ENCODE measurements at regions not wholly inside any gene's neighbourhood (a gene's known extent, or its start where the extent isn't known, plus 50 kb on each side); places are given as distances from the start of the nearest gene placed in this dataset.
"Not testable (repeated sequence)": the region's sequence is repeated elsewhere in the genome, so short reads cannot be mapped to it uniquely, and the experiment has no call there.

- no peaks in the 10 kb centered on the region for H3K9me3 ChIP-seq (ENCODE audit: control insufficient read depth in 3 of 3, low read length in 3 of 3)
- H3K4me3 ChIP-seq (ENCODE audit: low read length in 3 of 3), result no peak overlapping the region
- H3K27me3 ChIP-seq (ENCODE audit: control insufficient read depth in 3 of 3, insufficient read depth in 3 of 3, low read length in 3 of 3), result no peaks in the 10 kb centered on the region
- H3K4me1 ChIP-seq (ENCODE audit: control insufficient read depth in 3 of 3, insufficient read depth in 3 of 3, low read length in 3 of 3), result no peaks in the 10 kb centered on the region
- no peak overlapping the region for H3K27ac ChIP-seq (ENCODE audit: low read depth, low read length)
- H3K36me3 ChIP-seq (ENCODE audit: control insufficient read depth in 3 of 3, insufficient read depth in 3 of 3, low read length in 3 of 3), result no peaks in the 10 kb centered on the region
- H3K9ac ChIP-seq (ENCODE audit: low read depth in 1 of 3, low read length in 3 of 3), result no peak overlapping the region
Measured at GRCh38 chr10:62599161-62599560, 205.4 kb upstream of the ADO start.

- H3K9ac ChIP-seq (ENCODE audit: low read depth in 1 of 3, low read length in 3 of 3); H3K36me3 ChIP-seq (ENCODE audit: control insufficient read depth in 3 of 3, insufficient read depth in 3 of 3, low read length in 3 of 3); H3K4me3 ChIP-seq (ENCODE audit: low read length in 3 of 3); H3K27me3 ChIP-seq (ENCODE audit: control insufficient read depth in 3 of 3, insufficient read depth in 3 of 3, low read length in 3 of 3); H3K9me3 ChIP-seq (ENCODE audit: control insufficient read depth in 3 of 3, low read length in 3 of 3); H3K4me1 ChIP-seq (ENCODE audit: control insufficient read depth in 3 of 3, insufficient read depth in 3 of 3, low read length in 3 of 3); H3K27ac ChIP-seq (ENCODE audit: low read depth, low read length): not testable (repeated sequence)
Measured at GRCh38 chr10:62606551-62606950, 198.0 kb upstream of the ADO start.

- H3K27ac ChIP-seq (ENCODE audit: low read depth, low read length); H3K9ac ChIP-seq (ENCODE audit: low read depth in 1 of 3, low read length in 3 of 3); H3K36me3 ChIP-seq (ENCODE audit: control insufficient read depth in 3 of 3, insufficient read depth in 3 of 3, low read length in 3 of 3); H3K4me1 ChIP-seq (ENCODE audit: control insufficient read depth in 3 of 3, insufficient read depth in 3 of 3, low read length in 3 of 3); H3K27me3 ChIP-seq (ENCODE audit: control insufficient read depth in 3 of 3, insufficient read depth in 3 of 3, low read length in 3 of 3); H3K4me3 ChIP-seq (ENCODE audit: low read length in 3 of 3); H3K9me3 ChIP-seq (ENCODE audit: control insufficient read depth in 3 of 3, low read length in 3 of 3): not testable (repeated sequence)
Measured at GRCh38 chr10:62608189-62608875, 196.2 kb upstream of the ADO start.

DNA sequence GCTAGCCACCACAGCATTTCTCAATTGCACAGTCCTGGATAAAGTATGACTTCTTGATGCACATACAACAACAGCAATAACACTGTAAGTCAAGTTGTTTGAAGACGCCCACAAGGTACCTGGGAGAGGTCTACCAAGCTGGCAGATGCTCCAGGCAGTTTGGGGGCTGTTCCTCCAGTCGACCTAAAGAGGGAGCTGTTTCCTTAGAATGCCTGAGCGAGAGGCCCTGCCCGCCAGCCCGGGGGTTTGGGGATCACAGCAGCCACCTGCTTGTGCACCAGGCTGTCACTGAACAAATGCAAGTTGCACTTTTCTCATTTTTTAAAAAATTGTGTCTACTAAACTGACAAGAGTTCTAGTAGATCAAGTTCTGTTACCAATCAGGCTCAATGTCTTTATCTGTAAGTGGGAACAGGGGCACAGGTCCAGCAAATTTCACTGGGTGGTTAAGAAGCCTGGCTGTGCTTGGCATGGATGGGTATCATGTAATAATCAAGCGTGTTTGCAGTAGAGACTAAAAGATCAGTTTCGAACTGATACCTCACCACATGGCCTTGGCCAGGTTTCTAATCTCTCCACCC is 193.8 kb upstream of the ADO start:
- no peaks in the 10 kb centered on the region for H3K27me3 ChIP-seq (ENCODE audit: control insufficient read depth in 3 of 3, insufficient read depth in 3 of 3, low read length in 3 of 3)

DNA sequence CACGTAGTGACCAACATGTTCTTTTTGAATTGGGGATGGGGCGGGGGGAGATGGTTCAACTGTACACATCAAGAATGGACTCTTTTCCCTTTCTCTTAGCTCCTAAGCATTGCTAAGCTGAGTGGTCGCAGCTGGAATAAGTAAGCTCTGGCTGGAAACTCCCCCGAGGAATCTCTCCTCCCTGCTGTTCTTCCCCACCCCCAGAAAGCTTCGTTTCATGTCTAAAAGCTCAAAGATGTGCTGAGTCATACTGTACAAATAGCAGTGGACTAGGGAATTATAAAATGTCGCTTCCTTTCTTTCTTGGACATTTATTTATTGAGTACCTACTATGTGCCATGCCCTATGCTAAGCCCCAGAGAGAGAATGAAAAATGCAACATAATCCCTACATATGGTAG is 191.1 kb upstream of the ADO start:
- Histone ChIP-seq H3K9me3 (ENCODE audit: control insufficient read depth in 3 of 3, low read length in 3 of 3) (no peaks in the 10 kb centered on the region), H3K4me1 (ENCODE audit: control insufficient read depth in 3 of 3, insufficient read depth in 3 of 3, low read length in 3 of 3) (no peaks in the 10 kb centered on the region), H3K36me3 (ENCODE audit: control insufficient read depth in 3 of 3, insufficient read depth in 3 of 3, low read length in 3 of 3) (no peaks in the 10 kb centered on the region), H3K4me3 (ENCODE audit: low read length in 3 of 3) (no peak overlapping the region), H3K9ac (ENCODE audit: low read depth in 1 of 3, low read length in 3 of 3) (no peak overlapping the region), H3K27ac (ENCODE audit: low read depth, low read length) (no peak overlapping the region), H3K27me3 (ENCODE audit: control insufficient read depth in 3 of 3, insufficient read depth in 3 of 3, low read length in 3 of 3) (no peaks in the 10 kb centered on the region)

More for the DNA sequence above, 193.8 kb upstream of the ADO start:
- Histone ChIP-seq H3K9me3 (ENCODE audit: control insufficient read depth in 3 of 3, low read length in 3 of 3) (no peaks in the 10 kb centered on the region), H3K4me1 (ENCODE audit: control insufficient read depth in 3 of 3, insufficient read depth in 3 of 3, low read length in 3 of 3) (no peaks in the 10 kb centered on the region), H3K27ac (ENCODE audit: low read depth, low read length) (no peak overlapping the region), H3K36me3 (ENCODE audit: control insufficient read depth in 3 of 3, insufficient read depth in 3 of 3, low read length in 3 of 3) (no peaks in the 10 kb centered on the region), H3K4me3 (ENCODE audit: low read length in 3 of 3) (no peak overlapping the region), H3K9ac (ENCODE audit: low read depth in 1 of 3, low read length in 3 of 3) (no peak overlapping the region)

- Histone ChIP-seq H3K27me3 (ENCODE audit: control insufficient read depth in 3 of 3, insufficient read depth in 3 of 3, low read length in 3 of 3) (no peaks in the 10 kb centered on the region), H3K9ac (ENCODE audit: low read depth in 1 of 3, low read length in 3 of 3) (no peak overlapping the region), H3K27ac (ENCODE audit: low read depth, low read length) (no peak overlapping the region), H3K9me3 (ENCODE audit: control insufficient read depth in 3 of 3, low read length in 3 of 3) (no peaks in the 10 kb centered on the region), H3K36me3 (ENCODE audit: control insufficient read depth in 3 of 3, insufficient read depth in 3 of 3, low read length in 3 of 3) (no peaks in the 10 kb centered on the region), H3K4me1 (ENCODE audit: control insufficient read depth in 3 of 3, insufficient read depth in 3 of 3, low read length in 3 of 3) (no peaks in the 10 kb centered on the region), H3K4me3 (ENCODE audit: low read length in 3 of 3) (no peak overlapping the region)
Measured at GRCh38 chr10:62613859-62614258, 190.7 kb upstream of the ADO start.

- Histone ChIP-seq H3K36me3 (ENCODE audit: control insufficient read depth in 3 of 3, insufficient read depth in 3 of 3, low read length in 3 of 3) (no peaks in the 10 kb centered on the region), H3K27ac (ENCODE audit: low read depth, low read length) (no peak overlapping the region), H3K27me3 (ENCODE audit: control insufficient read depth in 3 of 3, insufficient read depth in 3 of 3, low read length in 3 of 3) (no peaks in the 10 kb centered on the region), H3K4me3 (ENCODE audit: low read length in 3 of 3) (no peak overlapping the region), H3K9ac (ENCODE audit: low read depth in 1 of 3, low read length in 3 of 3) (no peak overlapping the region), H3K9me3 (ENCODE audit: control insufficient read depth in 3 of 3, low read length in 3 of 3) (no peaks in the 10 kb centered on the region), H3K4me1 (ENCODE audit: control insufficient read depth in 3 of 3, insufficient read depth in 3 of 3, low read length in 3 of 3) (peaks cover 0 to 2% (median 0%) of the 10 kb centered on the region in 3 donors)
Measured at GRCh38 chr10:62614389-62615157, 189.9 kb upstream of the ADO start.

DNA sequence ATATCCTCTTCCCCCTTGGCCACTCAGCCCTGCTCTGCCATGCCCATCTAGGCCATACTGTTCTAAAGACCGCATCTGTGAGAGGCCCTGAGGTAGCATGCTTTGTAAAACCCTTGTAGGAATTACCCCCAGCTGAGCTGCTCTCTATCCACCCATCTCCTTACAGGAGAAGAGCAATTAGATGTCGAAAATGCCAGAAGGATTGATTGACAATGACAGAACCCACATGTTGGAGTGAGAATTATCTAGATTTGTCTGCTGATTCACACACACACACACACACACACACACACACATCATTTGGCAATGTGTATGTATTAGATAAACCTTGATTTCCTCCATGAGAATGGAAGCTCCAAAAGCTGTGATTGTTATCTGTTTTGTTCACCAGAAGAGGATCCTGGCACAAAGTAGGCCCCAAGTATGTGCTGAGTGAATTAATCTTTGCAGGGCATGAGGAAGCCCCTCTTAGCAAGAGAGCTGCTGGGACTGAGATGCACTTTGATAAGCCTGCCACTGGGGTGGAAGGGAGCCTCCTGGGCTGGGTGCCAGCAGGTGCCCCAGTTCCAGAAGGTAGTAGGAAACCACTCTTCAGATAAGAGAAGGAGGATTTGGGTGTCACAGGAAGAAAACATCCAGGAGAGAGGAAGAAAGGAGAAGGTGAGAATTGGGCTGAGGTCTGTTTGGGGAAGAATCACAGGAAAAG is 187.5 kb upstream of the ADO start:
- no peaks in the 10 kb centered on the region for H3K9me3 ChIP-seq (ENCODE audit: control insufficient read depth in 3 of 3, low read length in 3 of 3)
- H3K4me3 ChIP-seq (ENCODE audit: low read length in 3 of 3), result no peak overlapping the region
- H3K27me3 ChIP-seq (ENCODE audit: control insufficient read depth in 3 of 3, insufficient read depth in 3 of 3, low read length in 3 of 3), result no peaks in the 10 kb centered on the region
- no peak overlapping the region for H3K9ac ChIP-seq (ENCODE audit: low read depth in 1 of 3, low read length in 3 of 3)
- H3K36me3 ChIP-seq (ENCODE audit: control insufficient read depth in 3 of 3, insufficient read depth in 3 of 3, low read length in 3 of 3), result no peaks in the 10 kb centered on the region
- H3K4me1 ChIP-seq (ENCODE audit: control insufficient read depth in 3 of 3, insufficient read depth in 3 of 3, low read length in 3 of 3), result peaks cover 0 to 2% (median 0%) of the 10 kb centered on the region in 3 donors
- no peak overlapping the region for H3K27ac ChIP-seq (ENCODE audit: low read depth, low read length)

GRCh38 chr10:62617652-62618051 is 186.9 kb upstream of the ADO start:
- no peaks in the 10 kb centered on the region for H3K36me3 ChIP-seq (ENCODE audit: control insufficient read depth in 3 of 3, insufficient read depth in 3 of 3, low read length in 3 of 3)
- H3K4me3 ChIP-seq (ENCODE audit: low read length in 3 of 3), result no peak overlapping the region
- no peak overlapping the region for H3K27ac ChIP-seq (ENCODE audit: low read depth, low read length)
- peaks cover 0 to 2% (median 0%) of the 10 kb centered on the region in 3 donors for H3K4me1 ChIP-seq (ENCODE audit: control insufficient read depth in 3 of 3, insufficient read depth in 3 of 3, low read length in 3 of 3)
- H3K9me3 ChIP-seq (ENCODE audit: control insufficient read depth in 3 of 3, low read length in 3 of 3), result no peaks in the 10 kb centered on the region
- H3K27me3 ChIP-seq (ENCODE audit: control insufficient read depth in 3 of 3, insufficient read depth in 3 of 3, low read length in 3 of 3), result no peaks in the 10 kb centered on the region
- H3K9ac ChIP-seq (ENCODE audit: low read depth in 1 of 3, low read length in 3 of 3), result no peak overlapping the region

DNA sequence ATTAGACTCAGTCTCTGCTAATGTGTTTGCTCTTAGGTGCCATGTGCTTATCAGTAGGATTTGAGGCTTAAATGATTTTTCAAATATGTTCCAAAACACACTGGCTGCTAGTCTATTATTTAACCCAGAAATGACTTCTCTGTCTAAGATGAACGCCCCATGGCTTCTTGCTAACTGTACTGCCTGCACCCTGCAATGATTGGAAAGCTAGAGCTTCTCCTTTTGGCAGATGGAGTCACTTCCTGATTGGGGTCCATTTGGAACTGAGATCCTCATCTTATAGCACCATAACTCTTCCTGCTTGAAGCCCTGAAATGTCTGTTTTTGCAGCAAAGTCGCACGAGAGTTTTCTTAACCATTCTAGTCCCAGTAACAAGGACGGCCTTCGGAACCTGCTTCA is 186.5 kb upstream of the ADO start:
- Histone ChIP-seq H3K9me3 (ENCODE audit: control insufficient read depth in 3 of 3, low read length in 3 of 3) (no peaks in the 10 kb centered on the region), H3K36me3 (ENCODE audit: control insufficient read depth in 3 of 3, insufficient read depth in 3 of 3, low read length in 3 of 3) (no peaks in the 10 kb centered on the region), H3K27me3 (ENCODE audit: control insufficient read depth in 3 of 3, insufficient read depth in 3 of 3, low read length in 3 of 3) (no peaks in the 10 kb centered on the region), H3K4me3 (ENCODE audit: low read length in 3 of 3) (no peak overlapping the region), H3K4me1 (ENCODE audit: control insufficient read depth in 3 of 3, insufficient read depth in 3 of 3, low read length in 3 of 3) (peaks cover 0 to 2% (median 0%) of the 10 kb centered on the region in 3 donors), H3K9ac (ENCODE audit: low read depth in 1 of 3, low read length in 3 of 3) (no peak overlapping the region), H3K27ac (ENCODE audit: low read depth, low read length) (no peak overlapping the region)

Data from skeletal muscle tissue (tissue), 3 donors.